Adrenal gland (tissue), 5 donors: ENCODE measurements at regions not wholly inside any gene's neighbourhood (a gene's known extent, or its start where the extent isn't known, plus 50 kb on each side); places are given as distances from the start of the nearest gene placed in this dataset.

Experiments used
- POLR2A ChIP-seq, 2 donors: fragments of 450-650 bp; IDR thresholded peaks; one replicate each; pipeline ENCODE4 v1.6.1; 2017; ENCODE audit warnings: antibody characterized with exemption in 2 of 2, mild to moderate bottlenecking in 2 of 2, moderate library complexity in 1 of 2
- TF ChIP-seq, protein P1 (sequence below), 6 experiments: fragments of 450-650 bp in 4 of 6; fragments of 200-600 bp in 2 of 6; sonication (generic) in 1 of 6; IDR thresholded peaks; 1 replicate in 5 of 6; 2 replicates in 1 of 6; pipeline versions ENCODE4 v1.5.1 to v1.8.0; 2016 to 2021; ENCODE audit warnings: antibody characterized with exemption in 6 of 6, mild to moderate bottlenecking in 2 of 6, moderate library complexity in 1 of 6
- donor health status: DM: no; HTN: no; CAD: no.

GRCh38 chr9:73892335-73892734 is 604.8 kb upstream of the RORB start:
- TF ChIP-seq POLR2A (IDR thresholded peaks at IDR 0.05), result no peak
- TF ChIP-seq, protein P1, sequence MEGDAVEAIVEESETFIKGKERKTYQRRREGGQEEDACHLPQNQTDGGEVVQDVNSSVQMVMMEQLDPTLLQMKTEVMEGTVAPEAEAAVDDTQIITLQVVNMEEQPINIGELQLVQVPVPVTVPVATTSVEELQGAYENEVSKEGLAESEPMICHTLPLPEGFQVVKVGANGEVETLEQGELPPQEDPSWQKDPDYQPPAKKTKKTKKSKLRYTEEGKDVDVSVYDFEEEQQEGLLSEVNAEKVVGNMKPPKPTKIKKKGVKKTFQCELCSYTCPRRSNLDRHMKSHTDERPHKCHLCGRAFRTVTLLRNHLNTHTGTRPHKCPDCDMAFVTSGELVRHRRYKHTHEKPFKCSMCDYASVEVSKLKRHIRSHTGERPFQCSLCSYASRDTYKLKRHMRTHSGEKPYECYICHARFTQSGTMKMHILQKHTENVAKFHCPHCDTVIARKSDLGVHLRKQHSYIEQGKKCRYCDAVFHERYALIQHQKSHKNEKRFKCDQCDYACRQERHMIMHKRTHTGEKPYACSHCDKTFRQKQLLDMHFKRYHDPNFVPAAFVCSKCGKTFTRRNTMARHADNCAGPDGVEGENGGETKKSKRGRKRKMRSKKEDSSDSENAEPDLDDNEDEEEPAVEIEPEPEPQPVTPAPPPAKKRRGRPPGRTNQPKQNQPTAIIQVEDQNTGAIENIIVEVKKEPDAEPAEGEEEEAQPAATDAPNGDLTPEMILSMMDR (IDR thresholded peaks at IDR 0.05), result no peak
